AG09319 (cell line): ENCODE measurements at regions not wholly inside any gene's neighbourhood (a gene's known extent, or its start where the extent isn't known, plus 50 kb on each side); places are given as distances from the start of the nearest gene placed in this dataset.

Source experiments
- DNase-seq: peaks from one replicate; pipeline ENCODE4 v3.0.0-alpha.2; 2010; ENCODE audit warnings: low read depth; ENCODE audit errors: extremely low read depth
- TF ChIP-seq, protein P1 (sequence below): IDR thresholded peaks from 2 replicates; pipeline ENCODE4 v1.5.1; 2011; ENCODE audit warnings: low read depth, mild to moderate bottlenecking, inconsistent platforms, low read length, moderate library complexity

DNA sequence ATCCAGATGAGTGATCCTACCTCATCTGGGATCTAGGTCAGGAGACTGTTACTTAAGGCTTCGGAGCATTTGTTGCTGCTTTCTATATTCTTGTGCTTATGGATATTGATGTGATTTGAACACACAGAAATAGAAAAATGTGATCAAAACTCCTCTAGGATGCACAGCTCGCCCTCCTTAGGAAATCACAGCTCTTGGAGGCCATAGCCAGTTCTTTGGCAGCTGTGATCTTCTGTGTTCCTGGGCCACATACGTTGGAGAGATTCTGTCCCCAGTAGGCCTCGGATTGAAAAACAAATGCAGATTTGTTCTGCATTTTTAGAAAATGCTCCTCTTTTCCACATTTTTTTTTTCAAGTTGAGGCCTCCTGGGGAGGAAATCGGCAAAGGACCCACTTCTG lies 437.4 kb upstream of the THBS1 start:
- no peak for DNase-seq
- TF ChIP-seq, protein P1, sequence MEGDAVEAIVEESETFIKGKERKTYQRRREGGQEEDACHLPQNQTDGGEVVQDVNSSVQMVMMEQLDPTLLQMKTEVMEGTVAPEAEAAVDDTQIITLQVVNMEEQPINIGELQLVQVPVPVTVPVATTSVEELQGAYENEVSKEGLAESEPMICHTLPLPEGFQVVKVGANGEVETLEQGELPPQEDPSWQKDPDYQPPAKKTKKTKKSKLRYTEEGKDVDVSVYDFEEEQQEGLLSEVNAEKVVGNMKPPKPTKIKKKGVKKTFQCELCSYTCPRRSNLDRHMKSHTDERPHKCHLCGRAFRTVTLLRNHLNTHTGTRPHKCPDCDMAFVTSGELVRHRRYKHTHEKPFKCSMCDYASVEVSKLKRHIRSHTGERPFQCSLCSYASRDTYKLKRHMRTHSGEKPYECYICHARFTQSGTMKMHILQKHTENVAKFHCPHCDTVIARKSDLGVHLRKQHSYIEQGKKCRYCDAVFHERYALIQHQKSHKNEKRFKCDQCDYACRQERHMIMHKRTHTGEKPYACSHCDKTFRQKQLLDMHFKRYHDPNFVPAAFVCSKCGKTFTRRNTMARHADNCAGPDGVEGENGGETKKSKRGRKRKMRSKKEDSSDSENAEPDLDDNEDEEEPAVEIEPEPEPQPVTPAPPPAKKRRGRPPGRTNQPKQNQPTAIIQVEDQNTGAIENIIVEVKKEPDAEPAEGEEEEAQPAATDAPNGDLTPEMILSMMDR: no peak

- DNase-seq: no peak
- TF ChIP-seq, protein P1: no peak
Measured at GRCh38 chr15:39144051-39144450, 436.8 kb upstream of the THBS1 start.

GRCh38 chr15:39144613-39145499 lies 436.0 kb upstream of the THBS1 start:
- TF ChIP-seq, protein P1: no peak
- no peak for DNase-seq

DNA sequence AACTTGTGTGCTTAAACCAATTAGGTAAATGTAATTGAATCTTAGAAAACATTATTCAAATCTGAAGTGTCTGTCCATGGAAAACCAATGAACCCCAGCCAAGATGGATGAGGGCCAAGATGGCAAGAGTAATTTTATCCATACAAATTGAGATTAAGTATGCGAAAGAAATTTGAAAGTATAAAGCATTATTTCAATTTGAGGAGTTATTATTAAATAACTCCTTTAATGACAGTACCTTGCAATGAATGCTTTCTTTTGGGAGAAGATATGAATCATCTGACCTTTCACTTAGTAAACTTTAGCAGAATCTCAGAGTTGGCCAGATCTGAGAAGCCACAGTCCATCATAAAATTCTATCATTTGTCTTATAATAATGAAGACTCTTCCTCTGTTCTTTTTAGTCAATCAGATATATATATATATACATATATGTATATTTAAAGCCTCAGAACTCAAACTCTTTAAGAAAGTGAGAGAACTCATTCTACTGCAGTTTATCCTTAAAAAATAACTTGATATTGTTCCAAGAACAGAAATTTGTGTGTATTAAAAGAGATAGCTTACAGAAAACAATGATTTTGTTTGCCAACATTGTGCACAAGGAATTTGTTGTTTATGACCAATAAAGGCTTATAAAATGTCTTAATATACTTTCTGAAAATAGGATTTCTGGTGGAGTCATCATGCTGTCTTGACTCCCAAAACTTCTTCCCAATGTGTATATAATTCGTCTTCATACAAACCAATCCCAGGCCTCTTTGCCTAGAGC lies 434.8 kb upstream of the THBS1 start:
- DNase-seq: no peak
- TF ChIP-seq, protein P1: no peak

- DNase-seq: no peak
- TF ChIP-seq, protein P1: no peak
Measured at GRCh38 chr15:39149636-39150150, 431.2 kb upstream of the THBS1 start.

- TF ChIP-seq, protein P1: no peak
- no peak for DNase-seq
Measured at GRCh38 chr15:39151545-39151944, 429.3 kb upstream of the THBS1 start.
